Epidermal melanocyte (primary cell): ENCODE measurements at regions not wholly inside any gene's neighbourhood (a gene's known extent, or its start where the extent isn't known, plus 50 kb on each side); places are given as distances from the start of the nearest gene placed in this dataset.
"Not testable (repeated sequence)": the region's sequence is repeated elsewhere in the genome, so short reads cannot be mapped to it uniquely, and the experiment has no call there.

Experiments
- DNase-seq: peaks from one replicate; pipeline ENCODE4 v3.0.0; 2011; ENCODE audit warnings: low spot score; ENCODE audit not compliant: insufficient read length

DNA sequence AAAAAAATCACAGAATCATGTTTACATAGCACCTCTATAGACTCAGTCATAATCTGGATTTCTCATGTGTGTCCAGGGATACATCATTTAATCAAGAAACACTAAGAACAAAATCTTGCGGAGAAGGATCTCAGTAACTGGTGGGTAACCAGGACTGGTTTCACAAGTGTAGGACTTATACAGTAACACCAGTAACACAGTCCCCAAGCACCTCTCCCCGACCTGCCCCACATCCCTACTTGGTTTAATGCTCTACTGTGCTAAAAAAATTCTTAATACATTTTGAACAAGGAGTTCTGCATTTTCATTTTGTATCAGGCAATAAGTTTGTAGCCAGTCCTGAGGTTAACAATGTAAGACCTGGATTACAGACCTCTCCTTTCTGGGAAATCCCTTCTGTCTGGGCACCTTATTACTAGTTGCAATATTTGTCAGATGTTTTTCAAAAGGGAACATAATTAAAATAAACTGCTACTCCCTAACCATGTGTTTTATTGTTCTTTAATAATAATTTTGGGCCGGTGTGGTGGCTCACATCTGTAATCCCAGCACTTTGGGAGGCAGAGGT lies 57.6 kb upstream of the BBX start:
- DNase-seq: no peak

- DNase-seq: no peak
Measured at GRCh38 chr3:107468782-107469181, 54.0 kb upstream of the BBX start.

GRCh38 chr3:107470496-107470895 lies 52.3 kb upstream of the BBX start:
- DNase-seq: not testable (repeated sequence)
